ENCODE measurements at regions not wholly inside any gene's neighbourhood (a gene's known extent, or its start where the extent isn't known, plus 50 kb on each side); places are given as distances from the start of the nearest gene placed in this dataset.
"Not testable (repeated sequence)": the region's sequence is repeated elsewhere in the genome, so short reads cannot be mapped to it uniquely, and the experiment has no call there.

DNA sequence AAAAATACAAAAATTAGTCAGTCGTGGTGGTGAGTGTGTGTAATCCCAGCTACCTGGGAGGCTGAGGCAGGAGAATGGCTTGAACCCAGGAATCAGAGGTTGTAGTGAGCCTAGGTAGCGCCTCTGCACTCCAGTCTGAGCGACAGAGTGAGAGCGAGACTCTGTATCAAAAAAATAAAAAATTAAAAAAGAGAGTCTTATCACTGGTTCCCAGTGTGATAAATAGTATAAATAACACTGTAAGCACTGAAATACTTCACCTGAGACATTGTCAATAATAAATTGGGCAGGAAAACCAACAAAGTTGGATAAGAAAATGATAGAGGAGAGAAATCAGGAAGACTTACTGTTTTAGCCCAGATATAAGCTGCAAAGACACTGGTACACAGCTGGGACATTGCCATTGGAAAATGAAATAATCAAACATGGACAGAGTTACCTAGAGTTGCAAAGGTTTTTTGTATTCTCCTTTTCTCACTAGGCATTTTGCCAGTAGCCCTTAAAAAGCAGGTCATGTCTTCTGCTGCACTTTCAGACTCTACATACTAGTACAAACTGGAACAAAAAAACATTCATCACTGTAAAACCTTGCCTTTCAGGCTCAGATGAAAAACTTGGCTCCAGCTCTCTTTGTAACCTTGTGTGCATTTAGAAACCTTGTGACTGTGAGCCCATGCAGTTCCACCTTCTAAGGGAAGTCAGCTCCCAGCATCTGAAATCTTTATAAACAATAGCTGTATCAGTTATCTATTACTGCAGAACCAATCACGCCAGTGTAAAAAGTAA is 55.0 kb upstream of the PPP1R2C start:
- no peak for DNase-seq (ENCODE audit: low read depth)

- not testable (repeated sequence) for DNase-seq (ENCODE audit: low read depth)
Measured at GRCh38 chrX:42833550-42833940, 55.6 kb upstream of the PPP1R2C start.

- DNase-seq (ENCODE audit: low read depth): no peak
Measured at GRCh38 chrX:42837101-42837726, 59.3 kb upstream of the PPP1R2C start.

DNA sequence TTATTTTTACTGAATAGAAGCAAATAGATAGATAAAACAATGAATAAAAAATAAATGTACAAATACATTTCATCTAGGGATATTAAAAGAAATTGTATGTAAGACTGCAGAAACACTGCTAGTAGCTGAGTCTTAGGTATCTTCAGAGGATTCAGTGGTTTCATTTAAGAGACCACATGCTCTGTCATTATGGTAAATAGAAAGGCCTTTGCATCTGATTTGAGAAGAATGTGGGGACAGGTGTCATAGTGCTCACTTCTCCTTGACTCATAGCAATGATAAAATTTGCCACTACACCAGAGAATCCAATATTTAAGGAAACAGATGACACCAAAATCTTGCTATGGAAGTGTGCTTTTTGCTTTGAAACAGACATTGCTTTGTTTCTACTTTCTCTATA is 59.8 kb upstream of the PPP1R2C start:
- DNase-seq (ENCODE audit: low read depth): no peak

DNA sequence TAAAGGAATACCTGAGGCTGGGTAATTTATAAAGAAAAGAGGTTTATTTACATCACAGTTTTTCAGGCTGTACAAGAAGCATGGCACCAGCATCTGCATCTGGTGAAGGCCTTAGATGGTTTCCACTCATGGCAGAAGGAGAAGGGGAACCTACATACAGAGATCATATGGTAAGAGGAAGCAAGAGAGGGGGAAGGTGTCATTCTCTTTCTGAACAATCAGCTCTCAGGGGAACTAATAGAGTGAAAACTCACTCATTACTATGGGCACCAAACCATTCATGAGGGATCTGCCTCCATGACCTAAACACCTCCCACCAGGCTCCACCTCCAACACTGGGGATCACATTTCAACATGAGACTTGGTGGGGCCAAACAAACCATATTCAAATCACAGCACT is 61.7 kb upstream of the PPP1R2C start:
- no peak for DNase-seq (ENCODE audit: low read depth)

GRCh38 chrX:42846741-42847140 is 68.8 kb upstream of the PPP1R2C start:
- no peak for DNase-seq (ENCODE audit: low read depth)

DNA sequence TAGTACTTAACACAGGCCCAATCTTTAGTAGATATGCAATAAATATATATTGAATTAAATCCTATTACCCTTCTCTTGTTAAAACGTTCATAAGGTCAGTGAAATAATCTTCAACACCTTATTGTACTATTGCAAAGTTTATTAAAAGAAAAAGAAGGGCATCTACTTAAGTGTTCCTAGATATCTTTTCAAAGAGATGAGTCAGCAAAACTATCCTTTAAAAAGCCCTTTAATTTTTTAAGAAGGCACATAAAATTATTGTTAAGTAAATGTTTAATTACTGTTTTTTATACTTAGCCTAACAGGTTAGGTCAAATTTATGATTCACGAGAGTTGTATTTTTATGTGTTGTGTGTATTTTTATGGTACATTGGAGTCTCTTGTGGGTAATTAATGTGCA is 77.3 kb upstream of the PPP1R2C start:
- DNase-seq (ENCODE audit: low read depth): no peak

DNA sequence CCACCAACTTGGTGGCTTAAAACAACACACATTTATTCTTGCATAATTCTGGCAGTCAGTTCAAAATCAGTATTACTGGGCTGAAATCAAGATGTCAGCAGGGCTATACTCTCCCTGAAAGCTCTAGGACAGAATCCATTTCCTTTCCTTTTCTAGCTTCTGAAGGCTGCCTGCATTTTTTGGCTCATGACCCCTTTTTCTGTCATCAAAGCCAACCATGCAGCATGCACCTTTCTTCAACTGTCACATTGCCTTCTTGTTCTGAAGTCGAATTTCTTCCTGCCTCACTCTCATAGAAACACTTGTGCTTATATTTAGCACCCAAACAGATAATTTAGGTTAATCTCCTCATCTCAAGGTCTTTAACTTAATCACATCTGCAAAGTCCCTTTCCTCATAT is 79.8 kb upstream of the PPP1R2C start:
- no peak for DNase-seq (ENCODE audit: low read depth)

- no peak for DNase-seq (ENCODE audit: low read depth)
Measured at GRCh38 chrX:42869011-42869410, 91.0 kb upstream of the PPP1R2C start.

- no peak for DNase-seq (ENCODE audit: low read depth)
Measured at GRCh38 chrX:42869659-42870476, 91.9 kb upstream of the PPP1R2C start.

DNA sequence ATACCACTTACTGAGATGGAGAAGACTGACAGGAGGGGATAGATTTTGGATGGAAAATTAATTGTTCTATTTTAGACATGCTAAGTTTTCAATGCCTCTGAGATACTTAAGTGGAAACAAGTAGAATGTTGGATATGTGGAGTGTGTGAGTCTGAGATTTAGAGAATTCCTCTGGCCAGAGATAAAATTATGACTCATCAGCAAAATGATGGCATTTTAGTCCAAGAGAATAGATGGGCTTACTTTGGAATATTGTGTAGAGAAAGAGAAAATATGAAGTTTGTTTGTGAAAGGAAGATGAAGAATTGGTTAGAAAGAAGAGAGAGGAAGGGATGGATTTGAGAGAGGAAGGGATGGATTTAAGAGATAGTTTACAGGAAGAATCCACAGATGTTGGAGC is 108.6 kb upstream of the PPP1R2C start:
- DNase-seq (ENCODE audit: low read depth): no peak

DNA sequence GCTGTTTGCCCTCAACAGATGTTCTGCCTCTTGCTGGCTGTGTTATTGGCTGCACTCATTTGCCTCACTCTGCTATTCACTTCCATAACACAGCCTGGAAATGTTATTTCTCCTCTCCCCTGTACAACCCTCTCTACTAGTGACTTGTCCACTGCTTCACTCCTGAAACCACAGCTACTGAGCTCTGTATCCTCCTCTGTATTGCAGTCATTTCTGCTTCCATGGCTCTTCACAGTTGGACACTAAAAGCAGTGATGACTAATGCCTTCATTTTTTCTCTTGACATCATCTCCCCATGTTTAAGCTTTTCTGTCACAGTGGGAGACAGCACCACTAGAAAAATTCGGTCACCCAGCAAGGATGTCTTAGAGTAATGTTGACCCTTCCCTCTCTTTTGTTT is 123.0 kb upstream of the PPP1R2C start:
- no peak for DNase-seq (ENCODE audit: low read depth)

GRCh38 chrX:42902513-42902912 is 124.5 kb upstream of the PPP1R2C start:
- no peak for DNase-seq (ENCODE audit: low read depth)

- no peak for DNase-seq (ENCODE audit: low read depth)
Measured at GRCh38 chrX:42920752-42921151, 142.8 kb upstream of the PPP1R2C start.

DNA sequence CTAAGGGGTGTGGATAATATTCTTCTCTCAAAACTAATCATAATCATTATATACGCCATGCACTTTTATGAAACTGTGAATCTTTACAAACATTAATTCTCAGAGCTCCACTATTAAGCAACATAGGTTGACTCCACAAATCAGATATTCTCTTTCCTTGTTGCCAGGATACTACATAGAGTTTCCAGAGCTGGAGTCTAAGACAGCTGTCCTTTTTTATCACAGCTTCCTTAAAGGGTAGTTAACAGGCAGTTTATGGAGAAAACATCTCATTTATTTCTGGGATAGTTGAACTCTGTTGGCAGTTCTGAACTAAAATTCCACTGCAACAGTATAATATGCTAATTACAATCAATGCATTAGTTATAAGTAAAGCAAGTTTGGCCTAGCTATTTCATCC is 152.1 kb upstream of the PPP1R2C start:
- no peak for DNase-seq (ENCODE audit: low read depth)

DNA sequence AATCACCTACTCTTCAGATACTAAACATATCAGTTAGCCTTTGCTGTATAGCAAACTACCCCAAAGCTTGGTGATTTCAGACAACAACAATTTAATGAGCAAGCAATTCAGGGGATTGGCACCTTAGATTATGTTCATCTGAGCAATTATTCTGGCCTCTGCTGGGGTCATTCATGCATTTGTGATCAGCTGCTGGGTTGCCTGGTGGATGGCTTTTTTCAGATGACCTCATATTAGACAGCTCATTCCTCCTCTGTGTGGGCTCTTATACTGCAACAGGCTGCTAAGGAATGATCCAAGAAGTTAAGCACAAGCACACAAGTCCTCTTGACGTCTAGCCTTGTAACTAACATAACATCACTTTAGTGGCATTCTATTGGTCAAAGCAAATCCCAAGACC is 153.0 kb upstream of the PPP1R2C start:
- DNase-seq (ENCODE audit: low read depth): no peak

- DNase-seq (ENCODE audit: low read depth): no peak
Measured at GRCh38 chrX:42933187-42933586, 155.2 kb upstream of the PPP1R2C start.

GRCh38 chrX:42934020-42934726 is 156.2 kb upstream of the PPP1R2C start:
- no peak for DNase-seq (ENCODE audit: low read depth)

DNA sequence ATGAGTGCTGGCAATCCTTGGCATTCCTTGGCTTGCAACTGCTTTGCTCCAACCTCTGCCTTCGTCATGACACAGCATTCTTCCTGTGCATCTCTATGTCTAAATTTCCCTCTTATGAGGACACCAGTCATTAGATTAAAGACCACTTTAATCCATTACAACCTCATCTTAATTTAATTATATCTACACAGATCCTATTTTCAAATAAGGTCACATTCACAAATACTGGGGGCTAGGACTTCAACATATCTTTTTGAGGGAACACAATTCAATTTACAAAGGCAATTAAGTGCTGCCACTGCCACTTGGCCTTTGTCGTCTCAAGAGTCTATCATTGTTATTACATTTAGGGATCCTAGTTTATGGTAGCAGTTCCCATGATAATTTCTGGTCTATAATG is 163.7 kb upstream of the PPP1R2C start:
- no peak for DNase-seq (ENCODE audit: low read depth)

- no peak for DNase-seq (ENCODE audit: low read depth)
Measured at GRCh38 chrX:42943051-42943974, 165.3 kb upstream of the PPP1R2C start.

- DNase-seq (ENCODE audit: low read depth): no peak
Measured at GRCh38 chrX:42944381-42944998, 166.5 kb upstream of the PPP1R2C start.

All from RPMI7951 (cell line).